ENCODE measurements at regions not wholly inside any gene's neighbourhood (a gene's known extent, or its start where the extent isn't known, plus 50 kb on each side); places are given as distances from the start of the nearest gene placed in this dataset.

DNA sequence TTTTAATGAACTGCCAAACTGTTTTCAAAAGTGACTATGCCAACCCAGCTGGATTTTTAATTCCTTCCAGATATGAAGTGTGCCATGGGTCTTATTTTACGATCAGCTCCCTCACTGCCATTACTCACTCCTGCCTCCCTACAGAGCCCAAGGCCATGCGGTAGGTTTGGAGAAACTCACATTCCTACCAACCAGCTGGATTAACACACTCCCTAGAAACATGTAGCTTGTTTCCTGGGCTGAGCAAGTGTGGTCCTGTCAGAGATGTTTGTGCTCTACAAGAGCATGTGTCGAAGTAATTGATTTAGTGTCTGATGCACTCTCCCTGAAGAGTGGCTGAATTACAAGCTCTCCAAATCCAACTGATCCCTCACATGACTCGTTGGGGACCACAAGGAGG is 82.5 kb downstream of the SPP2 start:
- whole genome bisulfite sequencing, 10 experiments, result 0 to 100% (median 70%) methylated on average over 1 to 4 of the region's 4 CpGs; no CpG with 5 or more reads in 2 of the 10 experiments
- ATAC-seq (replicated peaks in 6 of 8), result peak in 7 of 8 experiments; percentile 15 to 69 (median 37)
- Histone ChIP-seq H3K4me3 (no peak overlapping the region), H3K4me1 (replicated peaks in 1 of 2) (peaks cover 10 to 12% of the 10 kb centered on the region in 2 donors), H3K27ac (no peak overlapping the region)
- in situ Hi-C loops (cut with MboI; ENCODE audit: low pct_unique_long_range_greater_than_20kb in 2 of 9, low sequenced_read_pairs in 9 of 9, unreplicated experiment in 9 of 9), result loop anchor here in 8 of 9 experiments (10.0 to 25.0 kb wide), 5 partner anchors 354 to 979 kb away; partner anchors contain the start of gene ARL4C (in 2 of the 8)

DNA sequence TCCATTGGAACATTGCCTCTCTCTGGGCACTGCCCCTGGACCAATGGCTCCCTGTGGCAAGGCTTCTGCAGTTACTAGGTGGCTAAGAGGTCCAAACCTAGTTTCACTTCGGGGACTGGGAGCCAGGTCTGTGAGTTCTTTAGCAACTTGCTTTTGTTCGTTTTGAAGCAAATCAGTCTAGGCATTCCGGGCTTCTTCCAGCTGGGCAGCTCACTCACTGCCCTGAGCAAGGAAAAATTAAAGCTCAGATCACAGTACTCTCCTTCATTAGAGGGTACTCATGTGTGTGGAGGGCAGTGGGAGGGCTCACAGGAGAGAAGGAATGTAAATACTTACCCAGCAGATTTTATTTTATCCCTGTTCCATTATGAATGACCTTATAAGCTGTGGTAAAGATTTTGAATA is 80.3 kb downstream of the SPP2 start:
- 4 to 78% (median 62%) methylated on average over 1 to 3 of the region's 3 CpGs; no CpG with 5 or more reads in 5 of the 10 experiments for WGBS, 10 experiments
- Histone ChIP-seq H3K4me1 (replicated peaks in 1 of 2) (peaks cover 8 to 17% of the 10 kb centered on the region in 2 donors), H3K4me3 (no peak overlapping the region), H3K27ac (no peak overlapping the region)
- peak in 2 of 8 experiments; percentile 6 to 44 for ATAC-seq (replicated peaks in 6 of 8)
- in situ Hi-C loops (cut with MboI; ENCODE audit: low pct_unique_long_range_greater_than_20kb in 2 of 9, low sequenced_read_pairs in 9 of 9, unreplicated experiment in 9 of 9), result loop anchor here in 8 of 9 experiments (10.0 to 25.0 kb wide), 5 partner anchors 357 to 982 kb away; partner anchors contain the start of gene ARL4C (in 2 of the 8)

DNA sequence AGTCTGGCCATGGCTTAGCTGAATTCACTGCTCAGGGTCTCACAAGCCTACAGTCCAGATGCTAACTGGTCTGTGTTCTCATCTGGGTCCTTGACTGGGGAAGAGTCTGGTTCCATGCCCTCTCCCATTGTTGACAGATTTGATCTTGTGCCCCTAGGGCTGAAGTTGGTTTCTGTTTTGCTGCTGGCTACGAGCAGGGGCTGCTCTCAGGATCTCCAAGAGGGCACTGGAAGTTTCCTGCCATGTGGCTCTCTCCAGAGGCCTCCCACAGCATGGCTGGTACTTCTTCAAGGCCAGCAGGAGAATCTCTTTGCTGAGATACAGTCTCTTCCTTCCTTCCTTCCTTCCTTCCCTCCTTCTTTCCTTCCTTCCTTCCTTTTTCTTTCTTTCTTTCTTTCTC is 78.1 kb downstream of the SPP2 start:
- no peak overlapping the region for H3K4me3 ChIP-seq
- H3K27ac ChIP-seq, result no peak overlapping the region
- peaks cover 14 to 22% of the 10 kb centered on the region in 2 donors for H3K4me1 ChIP-seq (replicated peaks in 1 of 2)
- in situ Hi-C loops (cut with MboI; ENCODE audit: low pct_unique_long_range_greater_than_20kb in 2 of 9, low sequenced_read_pairs in 9 of 9, unreplicated experiment in 9 of 9), result loop anchor here in 8 of 9 experiments (25.0 kb wide), 3 partner anchors 359 to 984 kb away; partner anchors contain the start of gene ARL4C (in 1 of the 8)
- WGBS, 10 experiments, result 35 to 100% (median 60%) methylated on average over 1 of the region's 1 CpG; no CpG with 5 or more reads in 5 of the 10 experiments
- ATAC-seq (replicated peaks in 6 of 8), result no peak
